ENCODE measurements at regions not wholly inside any gene's neighbourhood (a gene's known extent, or its start where the extent isn't known, plus 50 kb on each side); places are given as distances from the start of the nearest gene placed in this dataset.

- ATAC-seq (no peak), DNase-seq (ENCODE audit: low read depth, low spot score) (no peak)
- POLR2A ChIA-PET, result no interaction called here
- no peaks in the 10 kb centered on the region for H3K27me3 ChIP-seq (ENCODE audit: control insufficient read depth, insufficient read depth, low read length)
- no peaks in the 10 kb centered on the region for H3K9me3 ChIP-seq (ENCODE audit: control insufficient read depth, insufficient read depth, low read depth, low read length)
- in situ Hi-C loops (cut with HindIII; ENCODE audit: low pct_unique_long_range_greater_than_20kb, low sequenced_read_pairs) (no loop called here), intact Hi-C loops (cut with micrococcal nuclease; ENCODE audit: unreplicated experiment) (no loop called here)
- TF ChIP-seq TCF7L2 (IDR thresholded peaks at IDR 0.05; ENCODE audit: low read depth, low read length) (no peak), POLR2AphosphoS5 (IDR thresholded peaks at IDR 0.05; ENCODE audit: low read depth, low read length) (no peak), SIN3A (IDR thresholded peaks at IDR 0.05; ENCODE audit: borderline replicate concordance, insufficient read depth, low read depth, low read length) (no peak)
- TF ChIP-seq, protein P1, sequence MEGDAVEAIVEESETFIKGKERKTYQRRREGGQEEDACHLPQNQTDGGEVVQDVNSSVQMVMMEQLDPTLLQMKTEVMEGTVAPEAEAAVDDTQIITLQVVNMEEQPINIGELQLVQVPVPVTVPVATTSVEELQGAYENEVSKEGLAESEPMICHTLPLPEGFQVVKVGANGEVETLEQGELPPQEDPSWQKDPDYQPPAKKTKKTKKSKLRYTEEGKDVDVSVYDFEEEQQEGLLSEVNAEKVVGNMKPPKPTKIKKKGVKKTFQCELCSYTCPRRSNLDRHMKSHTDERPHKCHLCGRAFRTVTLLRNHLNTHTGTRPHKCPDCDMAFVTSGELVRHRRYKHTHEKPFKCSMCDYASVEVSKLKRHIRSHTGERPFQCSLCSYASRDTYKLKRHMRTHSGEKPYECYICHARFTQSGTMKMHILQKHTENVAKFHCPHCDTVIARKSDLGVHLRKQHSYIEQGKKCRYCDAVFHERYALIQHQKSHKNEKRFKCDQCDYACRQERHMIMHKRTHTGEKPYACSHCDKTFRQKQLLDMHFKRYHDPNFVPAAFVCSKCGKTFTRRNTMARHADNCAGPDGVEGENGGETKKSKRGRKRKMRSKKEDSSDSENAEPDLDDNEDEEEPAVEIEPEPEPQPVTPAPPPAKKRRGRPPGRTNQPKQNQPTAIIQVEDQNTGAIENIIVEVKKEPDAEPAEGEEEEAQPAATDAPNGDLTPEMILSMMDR (IDR thresholded peaks at IDR 0.05), result no peak
- TF ChIP-seq, protein P2, sequence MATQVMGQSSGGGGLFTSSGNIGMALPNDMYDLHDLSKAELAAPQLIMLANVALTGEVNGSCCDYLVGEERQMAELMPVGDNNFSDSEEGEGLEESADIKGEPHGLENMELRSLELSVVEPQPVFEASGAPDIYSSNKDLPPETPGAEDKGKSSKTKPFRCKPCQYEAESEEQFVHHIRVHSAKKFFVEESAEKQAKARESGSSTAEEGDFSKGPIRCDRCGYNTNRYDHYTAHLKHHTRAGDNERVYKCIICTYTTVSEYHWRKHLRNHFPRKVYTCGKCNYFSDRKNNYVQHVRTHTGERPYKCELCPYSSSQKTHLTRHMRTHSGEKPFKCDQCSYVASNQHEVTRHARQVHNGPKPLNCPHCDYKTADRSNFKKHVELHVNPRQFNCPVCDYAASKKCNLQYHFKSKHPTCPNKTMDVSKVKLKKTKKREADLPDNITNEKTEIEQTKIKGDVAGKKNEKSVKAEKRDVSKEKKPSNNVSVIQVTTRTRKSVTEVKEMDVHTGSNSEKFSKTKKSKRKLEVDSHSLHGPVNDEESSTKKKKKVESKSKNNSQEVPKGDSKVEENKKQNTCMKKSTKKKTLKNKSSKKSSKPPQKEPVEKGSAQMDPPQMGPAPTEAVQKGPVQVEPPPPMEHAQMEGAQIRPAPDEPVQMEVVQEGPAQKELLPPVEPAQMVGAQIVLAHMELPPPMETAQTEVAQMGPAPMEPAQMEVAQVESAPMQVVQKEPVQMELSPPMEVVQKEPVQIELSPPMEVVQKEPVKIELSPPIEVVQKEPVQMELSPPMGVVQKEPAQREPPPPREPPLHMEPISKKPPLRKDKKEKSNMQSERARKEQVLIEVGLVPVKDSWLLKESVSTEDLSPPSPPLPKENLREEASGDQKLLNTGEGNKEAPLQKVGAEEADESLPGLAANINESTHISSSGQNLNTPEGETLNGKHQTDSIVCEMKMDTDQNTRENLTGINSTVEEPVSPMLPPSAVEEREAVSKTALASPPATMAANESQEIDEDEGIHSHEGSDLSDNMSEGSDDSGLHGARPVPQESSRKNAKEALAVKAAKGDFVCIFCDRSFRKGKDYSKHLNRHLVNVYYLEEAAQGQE (IDR thresholded peaks at IDR 0.05; ENCODE audit: insufficient read depth in 1 of 2, low read depth in 2 of 2, low read length in 1 of 2), result no peak
- no TSS peak for BruUV-seq (replicated peaks)
- H3K4me1 ChIP-seq (ENCODE audit: control insufficient read depth, insufficient read depth, low read length), result no peaks in the 10 kb centered on the region
- H3K27ac ChIP-seq (ENCODE audit: low read length), result no peak overlapping the region
- H3K36me3 ChIP-seq (ENCODE audit: control insufficient read depth, insufficient read depth, low read length), result no peaks in the 10 kb centered on the region
- CTCF ChIA-PET, result no interaction called here
- H3K4me3 ChIP-seq (ENCODE audit: low read depth in 2 of 2, low read length in 2 of 2), result no peak overlapping the region
Observed at GRCh38 chr2:152822676-152823075, 104.3 kb downstream of the ARL6IP6 start.

- ATAC-seq (no peak), DNase-seq (ENCODE audit: low read depth, low spot score) (no peak)
- Histone ChIP-seq H3K27ac (ENCODE audit: low read length) (no peak overlapping the region), H3K9me3 (ENCODE audit: control insufficient read depth, insufficient read depth, low read depth, low read length) (no peaks in the 10 kb centered on the region), H3K4me1 (ENCODE audit: control insufficient read depth, insufficient read depth, low read length) (no peaks in the 10 kb centered on the region), H3K36me3 (ENCODE audit: control insufficient read depth, insufficient read depth, low read length) (no peaks in the 10 kb centered on the region), H3K27me3 (ENCODE audit: control insufficient read depth, insufficient read depth, low read length) (no peaks in the 10 kb centered on the region; the same call in 1 of the 2 replicates), H3K4me3 (ENCODE audit: low read depth in 2 of 2, low read length in 2 of 2) (no peak overlapping the region)
- ChIA-PET CTCF (no interaction called here), POLR2A (no interaction called here)
- intact Hi-C loops (cut with micrococcal nuclease; ENCODE audit: unreplicated experiment), result no loop called here
- TF ChIP-seq SIN3A (IDR thresholded peaks at IDR 0.05; ENCODE audit: borderline replicate concordance, insufficient read depth, low read depth, low read length), result no peak
- TF ChIP-seq, protein P1 (IDR thresholded peaks at IDR 0.05), result no peak
- TF ChIP-seq POLR2AphosphoS5 (IDR thresholded peaks at IDR 0.05; ENCODE audit: low read depth, low read length), result no peak
- TF ChIP-seq, protein P2 (IDR thresholded peaks at IDR 0.05; ENCODE audit: insufficient read depth in 1 of 2, low read depth in 2 of 2, low read length in 1 of 2), result no peak
- TF ChIP-seq TCF7L2 (IDR thresholded peaks at IDR 0.05; ENCODE audit: low read depth, low read length), result no peak
- in situ Hi-C loops (cut with HindIII; ENCODE audit: low pct_unique_long_range_greater_than_20kb, low sequenced_read_pairs), result no loop called here
- BruUV-seq (replicated peaks), result no TSS peak
Observed at GRCh38 chr2:152820048-152820447, 101.6 kb downstream of the ARL6IP6 start.

Measured in Panc1 (cell line).